K562 (cell line): ENCODE measurements at regions not wholly inside any gene's neighbourhood (a gene's known extent, or its start where the extent isn't known, plus 50 kb on each side); places are given as distances from the start of the nearest gene placed in this dataset.

ENCODE experiments used
- ATAC-seq: fragments of 200-7000 bp; cut with Tn5 transposase; 3 replicates; pipeline ENCODE4 v1.9.1; 2020; ENCODE audit warnings: moderate library complexity
- BruUV-seq: library from RNA; stranded (reverse); fragments of 400-500 nt; replicated peaks from 2 replicates; lab custom pipeline; 2021; lab: Mats Ljungman, UMichigan
- CTCF ChIA-PET: fragments of 300-600 bp; formaldehyde crosslinking; extraction: SDS; loops from one replicate; lab custom pipeline; 2021; ENCODE audit warnings: low intra/inter-chr PET ratio; lab: Yijun Ruan, JAX
- POLR2A ChIA-PET: fragments of 300-600, 350-650 bp; sonication (Branson Sonifier 250); formaldehyde crosslinking; extraction: SDS; loops from one replicate; lab custom pipeline; 2021; ENCODE audit warnings: antibody characterized with exemption, inconsistent platforms; lab: Yijun Ruan, JAX
- DNase-seq, 4 experiments: peaks; one replicate each; pipeline versions ENCODE4 v3.0.0 to v3.0.0-alpha.2; 2011 to 2018; ENCODE audit warnings: low spot score in 3 of 4, mixed read lengths in 3 of 4; ENCODE audit errors: extremely low read depth in 1 of 4
- FAIRE-seq: peaks from 2 replicates; lab custom pipeline; 2011; peaks lifted over from hg19 to GRCh38; lab: Jason Lieb, UNC
- H2AFZ ChIP-seq: 2 replicates; pipeline ENCODE4 v1.6.0; 2011; ENCODE audit warnings: low read depth, low read length, control low read depth, inconsistent platforms
- H3K27ac ChIP-seq: fragments of 200-600 bp; 3 replicates; pipeline ENCODE4 v1.8.0; 2011; ENCODE audit warnings: low read depth, mild to moderate bottlenecking, control low read depth, inconsistent platforms, low read length, moderate library complexity, mixed read lengths; ENCODE audit errors: extremely low read depth
- H3K27me3 ChIP-seq, 2 experiments: fragments of 300-600 bp in 1 of 2; 2 replicates in 1 of 2; 3 replicates in 1 of 2; pipeline versions ENCODE4 v1.6.0 to v1.8.0; 2011; ENCODE audit warnings: inconsistent platforms in 2 of 2, low read length in 2 of 2, mild to moderate bottlenecking in 1 of 2, mixed read lengths in 1 of 2, moderate library complexity in 1 of 2; ENCODE audit not compliant: control insufficient read depth in 2 of 2, insufficient read depth in 2 of 2
- H3K36me3 ChIP-seq: fragments of 300-600 bp; 3 replicates; pipeline ENCODE4 v1.8.0; 2011; ENCODE audit warnings: mild to moderate bottlenecking, low read length, inconsistent platforms; ENCODE audit not compliant: control insufficient read depth, insufficient read depth
- H3K4me1 ChIP-seq, 2 experiments: fragments of 200-600 bp in 1 of 2; replicated peaks in 1 of 2; 2 replicates in 1 of 2; 3 replicates in 1 of 2; pipeline versions ENCODE4 v1.5.1 to v1.8.0; 2011; ENCODE audit warnings: inconsistent platforms in 2 of 2, low read length in 2 of 2, mild to moderate bottlenecking in 1 of 2, mixed read lengths in 1 of 2, moderate library complexity in 1 of 2; ENCODE audit not compliant: control insufficient read depth in 2 of 2, insufficient read depth in 2 of 2
- H3K4me2 ChIP-seq: 2 replicates; pipeline ENCODE4 v1.6.1; 2011; ENCODE audit warnings: low read length, control low read depth, inconsistent platforms, mixed read lengths; ENCODE audit not compliant: insufficient read depth
- H3K4me3 ChIP-seq: fragments of 200-600 bp; sonication (generic), shearing (Covaris generic); 2 replicates; pipeline ENCODE4 v1.5.1; 2016; ENCODE audit warnings: control low read depth, inconsistent platforms
- H3K79me2 ChIP-seq: fragments of 200-600 bp; 3 replicates; pipeline ENCODE4 v1.8.0; 2011; ENCODE audit warnings: low read length, inconsistent platforms; ENCODE audit not compliant: control insufficient read depth, insufficient read depth
- H3K9ac ChIP-seq, 2 experiments: 2 replicates each; pipeline versions ENCODE4 v1.6.0 to v1.6.1; 2011; ENCODE audit warnings: low read depth in 2 of 2, low read length in 2 of 2, control low read depth in 1 of 2, inconsistent platforms in 1 of 2, mild to moderate bottlenecking in 1 of 2, mixed read lengths in 1 of 2; ENCODE audit not compliant: insufficient read depth in 1 of 2
- H3K9me1 ChIP-seq: one replicate; pipeline ENCODE4 v1.6.0; 2011; ENCODE audit warnings: inconsistent platforms, mild to moderate bottlenecking, low read length, moderate library complexity; ENCODE audit not compliant: control insufficient read depth, insufficient read depth
- H3K9me3 ChIP-seq: replicated peaks from 2 replicates; pipeline ENCODE4 v1.5.1; 2011; ENCODE audit warnings: low read depth, low read length, inconsistent platforms; ENCODE audit not compliant: control insufficient read depth, insufficient read depth
- H4K20me1 ChIP-seq: replicated peaks from 2 replicates; pipeline ENCODE4 v1.6.1; 2011; ENCODE audit warnings: low read length, inconsistent platforms, mixed read lengths; ENCODE audit not compliant: control insufficient read depth, insufficient read depth
- CHD2 ChIP-seq: IDR thresholded peaks from 2 replicates; pipeline ENCODE4 v1.6.1; 2011; ENCODE audit warnings: low read depth, low read length
- DDX20 ChIP-seq: fragments of 450-650 bp; IDR thresholded peaks from 2 replicates; pipeline ENCODE4 v1.6.1; 2016; ENCODE audit warnings: missing genetic modification characterization, low read depth, mild to moderate bottlenecking, missing compliant biosample characterization, moderate library complexity
- FOXP1 ChIP-seq: sonication (generic); formaldehyde crosslinking; IDR thresholded peaks from 2 replicates; pipeline ENCODE4 v1.8.0; 2022; ENCODE audit warnings: mild to moderate bottlenecking, missing genetic modification reagents
- IFI16 ChIP-seq: fragments of 250-450 bp; sonication (Bioruptor Pico); IDR thresholded peaks from 2 replicates; pipeline ENCODE4 v2.1.2; 2022; ENCODE audit warnings: mild to moderate bottlenecking, inconsistent platforms
- NFRKB ChIP-seq: fragments of 450-650 bp; IDR thresholded peaks from 2 replicates; pipeline ENCODE4 v1.6.1; 2016; ENCODE audit warnings: low read depth
- NFYB ChIP-seq: IDR thresholded peaks from 2 replicates; pipeline ENCODE4 v1.6.1; 2011; ENCODE audit warnings: mild to moderate bottlenecking, moderate library complexity; ENCODE audit not compliant: insufficient read length; ENCODE audit errors: extremely low read depth
- PHF20 ChIP-seq: fragments of 450-650 bp; IDR thresholded peaks from 2 replicates; pipeline ENCODE4 v1.6.1; 2018; ENCODE audit not compliant: partially characterized antibody
- POLR2B ChIP-seq: fragments of 450-650 bp; IDR thresholded peaks from 2 replicates; pipeline ENCODE4 v1.6.1; 2018; ENCODE audit warnings: low read depth; ENCODE audit not compliant: partially characterized antibody
- TBL1XR1 ChIP-seq, 2 experiments: IDR thresholded peaks; 2 replicates each; pipeline ENCODE4 v1.6.1; 2012; ENCODE audit warnings: improper control_type of control experiment in 2 of 2, low read length in 2 of 2, mild to moderate bottlenecking in 1 of 2
- TEAD1 ChIP-seq, 2 experiments: fragments of 450-650 bp in 1 of 2; sonication (generic) in 1 of 2; formaldehyde crosslinking; IDR thresholded peaks; 2 replicates each; pipeline versions ENCODE4 v1.4.0 to v1.8.0; 2020 to 2022; ENCODE audit warnings: mild to moderate bottlenecking in 2 of 2, missing genetic modification reagents in 1 of 2
- ZC3H4 ChIP-seq: sonication (generic); formaldehyde crosslinking; IDR thresholded peaks from 2 replicates; pipeline ENCODE4 v1.9.0; 2021; ENCODE audit warnings: missing genetic modification reagents, borderline replicate concordance
- ZNF584 ChIP-seq: fragments of 200-800 bp; sonication (Bioruptor generic); IDR thresholded peaks from 2 replicates; pipeline ENCODE4 v1.6.1; 2016; ENCODE audit warnings: low read depth, mild to moderate bottlenecking, missing genetic modification characterization, missing compliant biosample characterization
- ZNF75A ChIP-seq: fragments of 450-650 bp; formaldehyde crosslinking; IDR thresholded peaks from 2 replicates; pipeline ENCODE4 v1.4.0; 2020; ENCODE audit warnings: mild to moderate bottlenecking
- in situ Hi-C: fragments of 300-500 bp; cut with MboI; formaldehyde crosslinking; loops from 4 replicates; pipeline ENCODE4 v1.15.0; 2018; ENCODE audit warnings: inconsistent platforms, mixed read lengths
- intact Hi-C: fragments of 100-400 bp; cut with micrococcal nuclease; formaldehyde crosslinking; loops from 2 replicates; pipeline ENCODE4 v1.14.2; 2022
- TF ChIP-seq, protein P1 (sequence below): fragments of 450-650 bp; conservative IDR thresholded peaks from 2 replicates; pipeline ENCODE4 v1.6.1; 2016; ENCODE audit warnings: missing genetic modification characterization, low read depth, mild to moderate bottlenecking, missing compliant biosample characterization, moderate library complexity
- TF ChIP-seq, protein P2 (sequence below), 2 experiments: IDR thresholded peaks; 2 replicates each; pipeline ENCODE4 v1.6.1; 2012; ENCODE audit warnings: improper control_type of control experiment in 2 of 2, low read depth in 2 of 2, low read length in 2 of 2, borderline replicate concordance in 1 of 2

GRCh38 chr4:55756208-55756607 lies 63.4 kb upstream of the EXOC1L start (continued):
- TF ChIP-seq CHD2, result no peak
- no peak for TF ChIP-seq ZNF75A
- TF ChIP-seq PHF20, result no peak
- TF ChIP-seq ZNF584 (CRISPR knock-in tag), result no peak
- TF ChIP-seq NFRKB, result no peak
- no peak for TF ChIP-seq TEAD1 (CRISPR knock-in tag; IDR thresholded peaks at IDR 0.05)
- TF ChIP-seq TBL1XR1 (IDR thresholded peaks at IDR 0.05; ENCODE audit: low read length in 2 of 2), result no peak
- TF ChIP-seq IFI16, result no peak

- Histone ChIP-seq H2AFZ (peak overlapping the region; percentile 81), H3K27me3 (no peaks in the 10 kb centered on the region), H3K9me3 (no peaks in the 10 kb centered on the region), H3K4me1 (peaks cover 0 to 2% of the 10 kb centered on the region in 2 experiments; a peak in 2 of 5 replicates), H3K79me2 (no peaks in the 10 kb centered on the region), H3K36me3 (no peaks in the 10 kb centered on the region), H3K9ac (no peak overlapping the region), H3K9me1 (no peaks in the 10 kb centered on the region), H3K4me3 (no peak overlapping the region), H3K27ac (no peak overlapping the region), H4K20me1 (no peaks in the 10 kb centered on the region), H3K4me2 (no peak overlapping the region)
- no peak for FAIRE-seq
- POLR2A ChIA-PET, result no interaction called here
- BruUV-seq, result no TSS peak
- no peak for DNase-seq
- intact Hi-C loops (no loop called here), in situ Hi-C loops (no loop called here)
- CTCF ChIA-PET, result no interaction called here
- peak; percentile 36 for ATAC-seq
- no peak for TF ChIP-seq POLR2B
- TF ChIP-seq ZC3H4 (CRISPR knock-in tag), result no peak
- TF ChIP-seq NFYB, result peak; percentile 77
- TF ChIP-seq DDX20 (tag), result peak; percentile 52
- no peak for TF ChIP-seq FOXP1 (CRISPR knock-in tag)
- TF ChIP-seq, protein P1, sequence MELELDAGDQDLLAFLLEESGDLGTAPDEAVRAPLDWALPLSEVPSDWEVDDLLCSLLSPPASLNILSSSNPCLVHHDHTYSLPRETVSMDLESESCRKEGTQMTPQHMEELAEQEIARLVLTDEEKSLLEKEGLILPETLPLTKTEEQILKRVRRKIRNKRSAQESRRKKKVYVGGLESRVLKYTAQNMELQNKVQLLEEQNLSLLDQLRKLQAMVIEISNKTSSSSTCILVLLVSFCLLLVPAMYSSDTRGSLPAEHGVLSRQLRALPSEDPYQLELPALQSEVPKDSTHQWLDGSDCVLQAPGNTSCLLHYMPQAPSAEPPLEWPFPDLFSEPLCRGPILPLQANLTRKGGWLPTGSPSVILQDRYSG (tag), result peak; percentile 63; the same call in 1 of the 2 replicates
- TF ChIP-seq, protein P2, sequence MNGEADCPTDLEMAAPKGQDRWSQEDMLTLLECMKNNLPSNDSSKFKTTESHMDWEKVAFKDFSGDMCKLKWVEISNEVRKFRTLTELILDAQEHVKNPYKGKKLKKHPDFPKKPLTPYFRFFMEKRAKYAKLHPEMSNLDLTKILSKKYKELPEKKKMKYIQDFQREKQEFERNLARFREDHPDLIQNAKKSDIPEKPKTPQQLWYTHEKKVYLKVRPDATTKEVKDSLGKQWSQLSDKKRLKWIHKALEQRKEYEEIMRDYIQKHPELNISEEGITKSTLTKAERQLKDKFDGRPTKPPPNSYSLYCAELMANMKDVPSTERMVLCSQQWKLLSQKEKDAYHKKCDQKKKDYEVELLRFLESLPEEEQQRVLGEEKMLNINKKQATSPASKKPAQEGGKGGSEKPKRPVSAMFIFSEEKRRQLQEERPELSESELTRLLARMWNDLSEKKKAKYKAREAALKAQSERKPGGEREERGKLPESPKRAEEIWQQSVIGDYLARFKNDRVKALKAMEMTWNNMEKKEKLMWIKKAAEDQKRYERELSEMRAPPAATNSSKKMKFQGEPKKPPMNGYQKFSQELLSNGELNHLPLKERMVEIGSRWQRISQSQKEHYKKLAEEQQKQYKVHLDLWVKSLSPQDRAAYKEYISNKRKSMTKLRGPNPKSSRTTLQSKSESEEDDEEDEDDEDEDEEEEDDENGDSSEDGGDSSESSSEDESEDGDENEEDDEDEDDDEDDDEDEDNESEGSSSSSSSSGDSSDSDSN (IDR thresholded peaks at IDR 0.05; ENCODE audit: borderline replicate concordance in 1 of 2, low read depth in 2 of 2, low read length in 2 of 2), result no peak
These were observed 62.1 kb upstream of the EXOC1L start for GRCh38 chr4:55757356-55757952.
